SJCRH30 (cell line): ENCODE measurements at regions not wholly inside any gene's neighbourhood (a gene's known extent, or its start where the extent isn't known, plus 50 kb on each side); places are given as distances from the start of the nearest gene placed in this dataset.

Experiments used
- DNase-seq, 2 experiments: peaks; one replicate each; pipeline ENCODE4 v3.0.0-alpha.2; 2015 to 2020
- H3K27ac ChIP-seq: fragments of 250-450 bp; sonication (Bioruptor Pico); 2 replicates; pipeline ENCODE4 v1.5.1; 2020; ENCODE audit warnings: mild to moderate bottlenecking, moderate library complexity
- H3K27me3 ChIP-seq: fragments of 250-450 bp; sonication (Bioruptor Pico); 2 replicates; pipeline ENCODE4 v1.5.1; 2020; ENCODE audit warnings: mild to moderate bottlenecking, moderate library complexity
- H3K36me3 ChIP-seq: fragments of 250-450 bp; sonication (Bioruptor Pico); 2 replicates; pipeline ENCODE4 v1.5.1; 2020; ENCODE audit warnings: mild to moderate bottlenecking, moderate library complexity
- H3K4me1 ChIP-seq: fragments of 250-450 bp; sonication (Bioruptor Pico); 2 replicates; pipeline ENCODE4 v1.5.1; 2020; ENCODE audit warnings: mild to moderate bottlenecking, moderate library complexity
- H3K4me3 ChIP-seq: fragments of 250-450 bp; sonication (Bioruptor Pico); 2 replicates; pipeline ENCODE4 v1.5.1; 2020; ENCODE audit warnings: mild to moderate bottlenecking, moderate library complexity
- H3K9me3 ChIP-seq: fragments of 250-450 bp; sonication (Bioruptor Pico); replicated peaks from 2 replicates; pipeline ENCODE4 v1.5.1; 2020; ENCODE audit warnings: mild to moderate bottlenecking, moderate library complexity

DNA sequence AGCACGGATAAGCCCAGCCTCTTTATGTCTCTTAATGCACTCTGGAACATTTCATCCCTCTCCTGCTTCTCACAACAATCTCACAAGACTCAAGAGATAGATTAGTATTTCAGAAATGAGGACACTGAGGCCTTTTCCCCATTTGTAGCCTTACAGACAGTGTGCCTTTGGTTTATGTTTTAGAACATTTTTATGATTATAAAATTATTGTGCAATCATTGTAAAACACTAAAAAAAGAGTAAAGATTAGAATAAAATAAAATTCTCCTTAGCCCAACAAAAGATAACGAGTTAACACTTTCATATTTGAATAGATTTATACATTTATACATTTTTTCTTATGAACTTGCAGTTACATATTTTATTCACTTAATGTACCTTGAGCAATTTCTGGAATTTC is 748.7 kb downstream of the TRIML1 start:
- no peaks in the 10 kb centered on the region for H3K27me3 ChIP-seq
- no peak for DNase-seq
- no peak overlapping the region for H3K27ac ChIP-seq
- no peaks in the 10 kb centered on the region for H3K9me3 ChIP-seq
- H3K4me3 ChIP-seq: no peak overlapping the region
- no peaks in the 10 kb centered on the region for H3K4me1 ChIP-seq
- H3K36me3 ChIP-seq: no peaks in the 10 kb centered on the region

DNA sequence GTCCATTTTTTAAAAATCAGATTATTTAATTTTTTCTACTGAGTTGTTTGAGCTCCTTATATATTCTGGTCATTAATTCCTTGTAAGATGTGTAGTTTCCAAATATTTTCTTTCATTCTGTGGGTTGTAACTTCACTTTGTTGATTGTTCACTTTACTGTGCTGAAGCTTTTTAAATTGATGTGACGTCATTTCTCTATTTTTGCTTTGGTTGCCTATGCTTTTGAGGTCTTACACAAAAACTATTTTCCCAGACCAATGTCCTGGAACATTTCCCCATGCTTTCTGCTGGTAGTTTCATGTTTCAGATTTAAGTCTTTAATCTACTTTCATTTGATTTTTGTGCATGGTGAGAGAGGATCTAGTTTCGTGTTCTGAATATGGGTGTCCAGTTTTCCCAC is 753.6 kb downstream of the TRIML1 start:
- H3K36me3 ChIP-seq: no peaks in the 10 kb centered on the region
- no peak overlapping the region for H3K27ac ChIP-seq
- no peaks in the 10 kb centered on the region for H3K27me3 ChIP-seq
- H3K9me3 ChIP-seq: no peaks in the 10 kb centered on the region
- H3K4me1 ChIP-seq: no peaks in the 10 kb centered on the region
- H3K4me3 ChIP-seq: no peak overlapping the region
- DNase-seq: no peak

DNA sequence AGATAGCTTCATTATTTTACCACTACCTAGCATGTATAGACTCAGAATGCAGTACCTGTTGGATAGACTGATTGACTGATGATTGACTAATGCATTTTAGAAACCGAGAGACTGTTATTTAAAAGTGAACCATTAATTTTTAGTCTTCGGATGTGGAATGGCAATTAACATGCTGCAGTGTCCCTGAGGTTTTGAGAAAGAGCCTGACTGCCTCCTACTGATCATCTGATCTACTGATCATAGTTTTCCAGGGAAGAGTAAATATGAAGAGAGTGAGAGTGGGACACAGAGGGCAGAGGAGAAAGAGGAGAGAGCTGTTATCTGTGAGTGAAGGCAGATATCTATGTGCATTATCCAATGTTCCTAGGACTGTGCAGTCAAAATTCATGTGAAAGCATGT is 764.7 kb downstream of the TRIML1 start:
- Histone ChIP-seq H3K36me3 (no peaks in the 10 kb centered on the region), H3K4me1 (no peaks in the 10 kb centered on the region), H3K4me3 (no peak overlapping the region), H3K9me3 (no peaks in the 10 kb centered on the region), H3K27me3 (no peaks in the 10 kb centered on the region), H3K27ac (no peak overlapping the region)
- no peak for DNase-seq

DNA sequence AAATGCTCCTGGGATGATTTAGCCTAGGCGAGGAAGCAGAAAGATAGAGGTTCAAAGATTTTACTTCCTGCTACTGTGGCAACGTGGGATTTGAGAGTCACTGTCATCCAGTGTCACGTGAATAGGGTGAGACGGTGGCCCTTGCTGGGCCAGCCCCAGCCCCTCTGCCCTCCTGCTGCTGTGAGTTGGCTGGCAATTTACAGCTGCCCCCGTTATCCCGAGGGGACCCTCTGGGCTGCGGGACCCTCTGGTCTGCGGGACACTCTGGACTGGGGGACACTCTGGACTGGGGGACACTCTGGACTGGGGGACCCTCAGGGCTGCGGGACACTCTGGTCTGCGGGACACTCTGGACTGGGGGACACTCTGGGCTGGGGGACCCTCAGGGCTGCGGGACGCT is 765.4 kb downstream of the TRIML1 start:
- H3K27me3 ChIP-seq: no peaks in the 10 kb centered on the region
- H3K27ac ChIP-seq: no peak overlapping the region
- H3K36me3 ChIP-seq: no peaks in the 10 kb centered on the region
- H3K9me3 ChIP-seq: no peaks in the 10 kb centered on the region
- no peak for DNase-seq
- H3K4me3 ChIP-seq: no peak overlapping the region
- no peaks in the 10 kb centered on the region for H3K4me1 ChIP-seq

DNA sequence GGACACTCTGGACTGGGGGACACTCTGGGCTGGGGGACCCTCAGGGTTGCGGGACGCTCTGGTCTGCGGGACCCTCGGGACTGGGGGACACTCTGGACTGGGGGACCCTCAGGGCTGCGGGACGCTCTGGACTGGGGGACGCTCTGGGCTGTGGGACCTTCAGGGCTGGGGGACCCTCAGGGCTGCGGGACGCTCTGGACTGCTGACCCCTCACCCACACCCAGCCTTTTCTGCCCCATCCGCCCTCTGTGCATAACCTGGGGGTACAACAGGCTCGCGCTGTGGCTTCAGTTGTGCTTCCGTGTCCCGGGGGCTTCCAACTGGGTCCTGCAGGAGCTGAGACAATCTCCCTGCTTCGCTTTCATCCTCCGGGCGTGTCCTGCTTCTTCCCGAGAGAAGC is 766.0 kb downstream of the TRIML1 start:
- no peaks in the 10 kb centered on the region for H3K9me3 ChIP-seq
- H3K36me3 ChIP-seq: no peaks in the 10 kb centered on the region
- no peak overlapping the region for H3K4me3 ChIP-seq
- DNase-seq: no peak
- H3K4me1 ChIP-seq: no peaks in the 10 kb centered on the region
- no peak overlapping the region for H3K27ac ChIP-seq
- H3K27me3 ChIP-seq: no peaks in the 10 kb centered on the region

GRCh38 chr4:188911199-188911598 is 772.0 kb downstream of the TRIML1 start:
- no peak overlapping the region for H3K4me3 ChIP-seq
- no peak for DNase-seq
- H3K36me3 ChIP-seq: no peaks in the 10 kb centered on the region
- no peaks in the 10 kb centered on the region for H3K27me3 ChIP-seq
- no peaks in the 10 kb centered on the region for H3K9me3 ChIP-seq
- H3K4me1 ChIP-seq: no peaks in the 10 kb centered on the region
- no peak overlapping the region for H3K27ac ChIP-seq

GRCh38 chr4:188911707-188912106 is 772.5 kb downstream of the TRIML1 start:
- no peaks in the 10 kb centered on the region for H3K9me3 ChIP-seq
- no peaks in the 10 kb centered on the region for H3K36me3 ChIP-seq
- DNase-seq: no peak
- no peaks in the 10 kb centered on the region for H3K4me1 ChIP-seq
- no peaks in the 10 kb centered on the region for H3K27me3 ChIP-seq
- no peak overlapping the region for H3K4me3 ChIP-seq
- no peak overlapping the region for H3K27ac ChIP-seq

GRCh38 chr4:188915175-188915574 is 775.9 kb downstream of the TRIML1 start:
- H3K4me1 ChIP-seq: no peaks in the 10 kb centered on the region
- DNase-seq: no peak
- no peaks in the 10 kb centered on the region for H3K27me3 ChIP-seq
- no peaks in the 10 kb centered on the region for H3K9me3 ChIP-seq
- no peaks in the 10 kb centered on the region for H3K36me3 ChIP-seq
- no peak overlapping the region for H3K27ac ChIP-seq
- H3K4me3 ChIP-seq: no peak overlapping the region

- no peak overlapping the region for H3K4me3 ChIP-seq
- H3K27ac ChIP-seq: no peak overlapping the region
- no peak for DNase-seq
- H3K9me3 ChIP-seq: no peaks in the 10 kb centered on the region
- no peaks in the 10 kb centered on the region for H3K4me1 ChIP-seq
- H3K27me3 ChIP-seq: no peaks in the 10 kb centered on the region
- H3K36me3 ChIP-seq: no peaks in the 10 kb centered on the region
Observed at GRCh38 chr4:188918787-188919186, 779.5 kb downstream of the TRIML1 start.

- Histone ChIP-seq H3K36me3 (no peaks in the 10 kb centered on the region), H3K9me3 (no peaks in the 10 kb centered on the region), H3K27me3 (no peaks in the 10 kb centered on the region), H3K4me3 (no peak overlapping the region), H3K27ac (no peak overlapping the region), H3K4me1 (no peaks in the 10 kb centered on the region)
- peak; percentile 1 to 2 for DNase-seq
Observed at GRCh38 chr4:188930822-188931221, 791.6 kb downstream of the TRIML1 start.

DNA sequence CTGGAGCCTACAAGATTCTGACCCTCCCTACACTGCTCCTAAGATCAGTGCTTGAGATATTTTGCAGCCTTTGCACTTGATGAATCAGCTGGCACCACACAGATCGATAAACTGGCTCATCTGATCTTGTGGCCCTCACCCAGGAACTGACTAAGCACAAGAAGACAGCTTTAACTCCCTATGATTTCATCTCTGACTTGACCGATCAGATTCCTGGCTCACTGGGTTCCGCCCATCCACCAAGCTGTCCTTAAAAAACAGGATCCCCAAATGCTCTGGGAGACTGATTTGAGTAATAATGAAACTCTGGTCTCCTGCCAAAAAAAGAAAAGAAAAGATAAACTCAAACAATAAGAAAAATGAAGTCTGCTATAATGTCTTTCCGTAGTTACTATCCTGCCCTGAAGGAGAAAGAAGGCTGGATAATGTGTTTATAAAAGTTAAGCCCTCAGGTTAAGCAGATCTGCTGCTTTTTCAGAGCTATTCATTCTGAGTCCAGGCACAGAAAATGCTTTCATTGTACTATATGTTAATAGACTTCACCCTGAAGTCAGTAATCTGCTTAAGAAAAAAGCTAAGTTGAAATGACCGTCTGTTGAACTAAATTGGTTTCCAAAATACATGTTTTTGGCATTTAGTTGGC is 795.2 kb downstream of the TRIML1 start:
- H3K27me3 ChIP-seq: no peaks in the 10 kb centered on the region
- H3K4me1 ChIP-seq: no peaks in the 10 kb centered on the region
- DNase-seq: no peak
- H3K36me3 ChIP-seq: no peaks in the 10 kb centered on the region
- H3K4me3 ChIP-seq: no peak overlapping the region
- no peak overlapping the region for H3K27ac ChIP-seq
- H3K9me3 ChIP-seq: no peaks in the 10 kb centered on the region

- no peaks in the 10 kb centered on the region for H3K36me3 ChIP-seq
- peak in 1 of 2 experiments; percentile 5 for DNase-seq
- no peak overlapping the region for H3K27ac ChIP-seq
- no peaks in the 10 kb centered on the region for H3K9me3 ChIP-seq
- H3K27me3 ChIP-seq: no peaks in the 10 kb centered on the region
- no peak overlapping the region for H3K4me3 ChIP-seq
- H3K4me1 ChIP-seq: no peaks in the 10 kb centered on the region
Observed at GRCh38 chr4:188941524-188942119, 802.4 kb downstream of the TRIML1 start.

- Histone ChIP-seq H3K27me3 (no peaks in the 10 kb centered on the region), H3K36me3 (no peaks in the 10 kb centered on the region), H3K4me3 (no peak overlapping the region), H3K9me3 (no peaks in the 10 kb centered on the region), H3K27ac (no peak overlapping the region), H3K4me1 (no peaks in the 10 kb centered on the region)
- DNase-seq: no peak
Observed at GRCh38 chr4:188942606-188943005, 803.4 kb downstream of the TRIML1 start.

- H3K9me3 ChIP-seq: no peaks in the 10 kb centered on the region
- DNase-seq: no peak
- no peak overlapping the region for H3K4me3 ChIP-seq
- no peaks in the 10 kb centered on the region for H3K4me1 ChIP-seq
- no peak overlapping the region for H3K27ac ChIP-seq
- H3K36me3 ChIP-seq: no peaks in the 10 kb centered on the region
- H3K27me3 ChIP-seq: no peaks in the 10 kb centered on the region
Observed at GRCh38 chr4:188949596-188949995, 810.4 kb downstream of the TRIML1 start.

DNA sequence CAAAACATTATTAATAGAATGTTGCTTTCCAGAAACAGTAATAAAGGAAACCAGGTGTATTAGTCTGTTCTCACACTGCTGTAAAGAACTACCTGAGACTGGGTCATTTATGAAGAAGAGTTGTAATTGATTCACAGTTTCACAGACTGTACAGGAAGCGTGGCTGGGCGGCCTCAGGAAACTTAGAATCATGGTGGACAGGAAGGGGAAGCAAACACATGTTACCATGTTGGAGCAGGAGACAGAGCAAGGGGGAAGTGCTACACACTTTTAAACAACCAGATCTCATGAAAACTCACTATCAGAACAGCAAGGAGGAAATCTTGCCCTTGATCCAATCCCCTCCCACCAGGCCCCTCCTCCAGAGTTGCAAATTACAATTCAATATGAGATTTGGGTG is 815.8 kb downstream of the TRIML1 start:
- no peak for DNase-seq
- no peak overlapping the region for H3K4me3 ChIP-seq
- H3K9me3 ChIP-seq: no peaks in the 10 kb centered on the region
- H3K27me3 ChIP-seq: no peaks in the 10 kb centered on the region
- no peak overlapping the region for H3K27ac ChIP-seq
- no peaks in the 10 kb centered on the region for H3K4me1 ChIP-seq
- no peaks in the 10 kb centered on the region for H3K36me3 ChIP-seq

DNA sequence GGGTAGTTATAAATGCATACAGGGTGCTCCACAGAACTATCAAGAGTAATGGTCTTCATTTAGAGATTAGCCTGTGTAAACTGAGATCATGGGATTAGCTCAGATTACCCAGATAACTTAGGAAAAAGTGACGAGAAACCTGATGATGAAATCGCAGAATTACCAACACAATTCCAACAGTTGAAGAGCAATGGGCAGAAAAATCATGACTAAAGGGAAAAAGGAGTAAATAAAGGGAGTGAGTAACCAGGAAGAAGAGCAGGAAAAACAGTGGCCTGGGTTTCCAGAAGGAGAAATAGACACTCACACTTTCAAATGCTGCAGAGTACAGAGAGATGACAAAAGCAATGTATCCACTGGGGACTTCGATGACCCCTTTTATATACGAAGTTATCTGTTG is 817.3 kb downstream of the TRIML1 start:
- Histone ChIP-seq H3K27me3 (no peaks in the 10 kb centered on the region), H3K9me3 (no peaks in the 10 kb centered on the region)
- DNase-seq: no peak

More for the DNA sequence above, 817.3 kb downstream of the TRIML1 start:
- no peaks in the 10 kb centered on the region for H3K36me3 ChIP-seq
- no peak overlapping the region for H3K4me3 ChIP-seq
- no peaks in the 10 kb centered on the region for H3K4me1 ChIP-seq
- H3K27ac ChIP-seq: no peak overlapping the region
